K562 (cell line): ENCODE measurements at regions not wholly inside any gene's neighbourhood (a gene's known extent, or its start where the extent isn't known, plus 50 kb on each side); places are given as distances from the start of the nearest gene placed in this dataset.

Experiments used
- ATAC-seq: fragments of 200-7000 bp; cut with Tn5 transposase; 3 replicates; pipeline ENCODE4 v1.9.1; 2020; ENCODE audit warnings: moderate library complexity
- BruUV-seq: library from RNA; stranded (reverse); fragments of 400-500 nt; replicated peaks from 2 replicates; lab custom pipeline; 2021; lab: Mats Ljungman, UMichigan
- CTCF ChIA-PET: fragments of 300-600 bp; formaldehyde crosslinking; extraction: SDS; loops from one replicate; lab custom pipeline; 2021; ENCODE audit warnings: low intra/inter-chr PET ratio; lab: Yijun Ruan, JAX
- POLR2A ChIA-PET: fragments of 300-600, 350-650 bp; sonication (Branson Sonifier 250); formaldehyde crosslinking; extraction: SDS; loops from one replicate; lab custom pipeline; 2021; ENCODE audit warnings: antibody characterized with exemption, inconsistent platforms; lab: Yijun Ruan, JAX
- DNase-seq, 4 experiments: peaks; one replicate each; pipeline versions ENCODE4 v3.0.0 to v3.0.0-alpha.2; 2011 to 2018; ENCODE audit warnings: low spot score in 3 of 4, mixed read lengths in 3 of 4; ENCODE audit errors: extremely low read depth in 1 of 4
- FAIRE-seq: peaks from 2 replicates; lab custom pipeline; 2011; peaks lifted over from hg19 to GRCh38; lab: Jason Lieb, UNC
- H2AFZ ChIP-seq: 2 replicates; pipeline ENCODE4 v1.6.0; 2011; ENCODE audit warnings: low read depth, low read length, control low read depth, inconsistent platforms
- H3K27ac ChIP-seq: fragments of 200-600 bp; 3 replicates; pipeline ENCODE4 v1.8.0; 2011; ENCODE audit warnings: low read depth, mild to moderate bottlenecking, control low read depth, inconsistent platforms, low read length, moderate library complexity, mixed read lengths; ENCODE audit errors: extremely low read depth
- H3K27me3 ChIP-seq, 2 experiments: fragments of 300-600 bp in 1 of 2; 2 replicates in 1 of 2; 3 replicates in 1 of 2; pipeline versions ENCODE4 v1.6.0 to v1.8.0; 2011; ENCODE audit warnings: inconsistent platforms in 2 of 2, low read length in 2 of 2, mild to moderate bottlenecking in 1 of 2, mixed read lengths in 1 of 2, moderate library complexity in 1 of 2; ENCODE audit not compliant: control insufficient read depth in 2 of 2, insufficient read depth in 2 of 2
- H3K36me3 ChIP-seq: fragments of 300-600 bp; 3 replicates; pipeline ENCODE4 v1.8.0; 2011; ENCODE audit warnings: mild to moderate bottlenecking, low read length, inconsistent platforms; ENCODE audit not compliant: control insufficient read depth, insufficient read depth
- H3K4me1 ChIP-seq, 2 experiments: fragments of 200-600 bp in 1 of 2; replicated peaks in 1 of 2; 2 replicates in 1 of 2; 3 replicates in 1 of 2; pipeline versions ENCODE4 v1.5.1 to v1.8.0; 2011; ENCODE audit warnings: inconsistent platforms in 2 of 2, low read length in 2 of 2, mild to moderate bottlenecking in 1 of 2, mixed read lengths in 1 of 2, moderate library complexity in 1 of 2; ENCODE audit not compliant: control insufficient read depth in 2 of 2, insufficient read depth in 2 of 2
- H3K4me2 ChIP-seq: 2 replicates; pipeline ENCODE4 v1.6.1; 2011; ENCODE audit warnings: low read length, control low read depth, inconsistent platforms, mixed read lengths; ENCODE audit not compliant: insufficient read depth
- H3K4me3 ChIP-seq: fragments of 200-600 bp; sonication (generic), shearing (Covaris generic); 2 replicates; pipeline ENCODE4 v1.5.1; 2016; ENCODE audit warnings: control low read depth, inconsistent platforms
- H3K79me2 ChIP-seq: fragments of 200-600 bp; 3 replicates; pipeline ENCODE4 v1.8.0; 2011; ENCODE audit warnings: low read length, inconsistent platforms; ENCODE audit not compliant: control insufficient read depth, insufficient read depth
- H3K9ac ChIP-seq, 2 experiments: 2 replicates each; pipeline versions ENCODE4 v1.6.0 to v1.6.1; 2011; ENCODE audit warnings: low read depth in 2 of 2, low read length in 2 of 2, control low read depth in 1 of 2, inconsistent platforms in 1 of 2, mild to moderate bottlenecking in 1 of 2, mixed read lengths in 1 of 2; ENCODE audit not compliant: insufficient read depth in 1 of 2
- H3K9me1 ChIP-seq: one replicate; pipeline ENCODE4 v1.6.0; 2011; ENCODE audit warnings: inconsistent platforms, mild to moderate bottlenecking, low read length, moderate library complexity; ENCODE audit not compliant: control insufficient read depth, insufficient read depth
- H3K9me3 ChIP-seq: replicated peaks from 2 replicates; pipeline ENCODE4 v1.5.1; 2011; ENCODE audit warnings: low read depth, low read length, inconsistent platforms; ENCODE audit not compliant: control insufficient read depth, insufficient read depth
- H4K20me1 ChIP-seq: replicated peaks from 2 replicates; pipeline ENCODE4 v1.6.1; 2011; ENCODE audit warnings: low read length, inconsistent platforms, mixed read lengths; ENCODE audit not compliant: control insufficient read depth, insufficient read depth
- ADNP ChIP-seq: fragments of 200-800 bp; sonication (Bioruptor generic); IDR thresholded peaks from 2 replicates; pipeline ENCODE4 v1.6.1; 2016; ENCODE audit warnings: missing genetic modification characterization, missing compliant biosample characterization
- BHLHE40 ChIP-seq: IDR thresholded peaks from 2 replicates; pipeline ENCODE4 v1.6.1; 2011; ENCODE audit warnings: low read length, improper control_type of control experiment
- BRD9 ChIP-seq: fragments of 450-650 bp; IDR thresholded peaks from 2 replicates; pipeline ENCODE4 v1.6.1; 2018; ENCODE audit warnings: low read depth; ENCODE audit not compliant: partially characterized antibody
- CAMTA2 ChIP-seq: fragments of 250-450 bp; sonication (Bioruptor Pico); conservative IDR thresholded peaks from 2 replicates; pipeline ENCODE4 v1.5.1; 2022
- E2F4 ChIP-seq: sonication (generic); formaldehyde crosslinking; IDR thresholded peaks from 2 replicates; pipeline ENCODE4 v1.8.0; 2022; ENCODE audit warnings: mild to moderate bottlenecking, low read depth, missing genetic modification reagents
- E2F8 ChIP-seq: fragments of 450-650 bp; IDR thresholded peaks from 2 replicates; pipeline ENCODE4 v1.7.1; 2018; ENCODE audit warnings: mild to moderate bottlenecking, low read depth; ENCODE audit not compliant: partially characterized antibody
- HNRNPLL ChIP-seq: fragments of 200-400 bp; formaldehyde crosslinking; IDR thresholded peaks from 2 replicates; pipeline ENCODE4 v1.6.1; 2017; ENCODE audit warnings: low read length, low read depth, mild to moderate bottlenecking; ENCODE audit not compliant: poor library complexity, severe bottlenecking
- KDM4B ChIP-seq, 2 experiments: fragments of 450-650 bp in 1 of 2; sonication (generic) in 1 of 2; IDR thresholded peaks; 2 replicates each; pipeline ENCODE4 v1.6.1; 2016 to 2017; ENCODE audit warnings: borderline replicate concordance in 2 of 2, antibody characterized with exemption in 1 of 2, low read depth in 1 of 2, mild to moderate bottlenecking in 1 of 2
- MCM2 ChIP-seq: fragments of 450-650 bp; IDR thresholded peaks from 2 replicates; pipeline ENCODE4 v1.6.1; 2017; ENCODE audit warnings: low read depth, mild to moderate bottlenecking
- NCOR1 ChIP-seq: fragments of 450-650 bp; IDR thresholded peaks from 2 replicates; pipeline ENCODE4 v1.6.1; 2016; ENCODE audit warnings: mild to moderate bottlenecking, moderate library complexity
- RBM14 ChIP-seq: fragments of 200-400 bp; formaldehyde crosslinking; IDR thresholded peaks from 2 replicates; pipeline ENCODE4 v1.6.1; 2018; ENCODE audit warnings: low read depth, mild to moderate bottlenecking, low read length, moderate library complexity, borderline replicate concordance; ENCODE audit not compliant: insufficient read depth
- THAP7 ChIP-seq: fragments of 250-450 bp; sonication (Bioruptor Pico); IDR thresholded peaks from 2 replicates; pipeline ENCODE4 v1.5.0; 2021
- ZFP36 ChIP-seq: fragments of 150-350 bp; IDR thresholded peaks from 2 replicates; pipeline ENCODE4 v1.6.1; 2018; ENCODE audit warnings: low read length, low read depth; ENCODE audit not compliant: partially characterized antibody
- ZNF592 ChIP-seq: fragments of 450-650 bp; IDR thresholded peaks from 2 replicates; pipeline ENCODE4 v1.6.1; 2017; ENCODE audit warnings: antibody characterized with exemption, mild to moderate bottlenecking
- ZNF79 ChIP-seq: fragments of 250-450 bp; sonication (Bioruptor Pico); IDR thresholded peaks from 2 replicates; pipeline ENCODE4 v1.4.0; 2020; ENCODE audit warnings: low read depth, mild to moderate bottlenecking, moderate library complexity
- in situ Hi-C: fragments of 300-500 bp; cut with MboI; formaldehyde crosslinking; loops from 4 replicates; pipeline ENCODE4 v1.15.0; 2018; ENCODE audit warnings: inconsistent platforms, mixed read lengths
- intact Hi-C: fragments of 100-400 bp; cut with micrococcal nuclease; formaldehyde crosslinking; loops from 2 replicates; pipeline ENCODE4 v1.14.2; 2022

GRCh38 chr18:39524370-39524769, 1958.8 kb upstream of the CELF4 start:
- no peaks in the 10 kb centered on the region for H3K27me3 ChIP-seq
- H3K27ac ChIP-seq, result no peak overlapping the region
- ATAC-seq (no peak), DNase-seq (no peak), FAIRE-seq (no peak)
- no peaks in the 10 kb centered on the region for H3K9me1 ChIP-seq
- intact Hi-C loops, result no loop called here
- in situ Hi-C loops, result no loop called here
- no peaks in the 10 kb centered on the region; the same call in 1 of the 2 replicates for H3K9me3 ChIP-seq
- no peak overlapping the region for H3K4me2 ChIP-seq
- H4K20me1 ChIP-seq, result no peaks in the 10 kb centered on the region
- no peak overlapping the region for H3K4me3 ChIP-seq
- no peaks in the 10 kb centered on the region for H3K4me1 ChIP-seq
- BruUV-seq, result no TSS peak
- H3K79me2 ChIP-seq, result no peaks in the 10 kb centered on the region
- H3K9ac ChIP-seq, result no peak overlapping the region
- no peak overlapping the region for H2AFZ ChIP-seq
- CTCF ChIA-PET, result no interaction called here
- POLR2A ChIA-PET, result no interaction called here
- H3K36me3 ChIP-seq, result no peaks in the 10 kb centered on the region
- TF ChIP-seq HNRNPLL, result no peak
- TF ChIP-seq KDM4B (IDR thresholded peaks at IDR 0.05; ENCODE audit: borderline replicate concordance in 2 of 2, low read depth in 1 of 2), result no peak
- no peak for TF ChIP-seq E2F4
- TF ChIP-seq BHLHE40, result no peak
- no peak for TF ChIP-seq ZFP36
- TF ChIP-seq CAMTA2 (CRISPR knock-in tag), result no peak
- no peak for TF ChIP-seq RBM14
- TF ChIP-seq ADNP (tag), result no peak
- no peak for TF ChIP-seq THAP7 (CRISPR knock-in tag)
- no peak for TF ChIP-seq MCM2
- TF ChIP-seq BRD9, result no peak
- TF ChIP-seq E2F8, result no peak
- no peak for TF ChIP-seq ZNF79
- TF ChIP-seq NCOR1, result no peak
- TF ChIP-seq ZNF592, result no peak
